Glutamatergic neuron (in vitro differentiated cells): ENCODE measurements at regions not wholly inside any gene's neighbourhood (a gene's known extent, or its start where the extent isn't known, plus 50 kb on each side); places are given as distances from the start of the nearest gene placed in this dataset.

Source experiments
- DNase-seq: peaks from one replicate; pipeline ENCODE4 v3.0.0; 2022
- H3K27ac Mint-ChIP-seq: one replicate; pipeline ENCODE4 v1.8.0; 2020; ENCODE audit warnings: mild to moderate bottlenecking, mixed read lengths, inconsistent platforms; ENCODE audit not compliant: unreplicated experiment
- H3K27me3 Mint-ChIP-seq: one replicate; pipeline ENCODE4 v1.8.0; 2020; ENCODE audit warnings: mild to moderate bottlenecking, moderate library complexity, mixed read lengths, inconsistent platforms; ENCODE audit not compliant: unreplicated experiment
- H3K36me3 Mint-ChIP-seq: one replicate; pipeline ENCODE4 v1.8.0; 2020; ENCODE audit warnings: mild to moderate bottlenecking, mixed read lengths, inconsistent platforms; ENCODE audit not compliant: unreplicated experiment
- H3K4me1 Mint-ChIP-seq: one replicate; pipeline ENCODE4 v1.8.0; 2020; ENCODE audit warnings: mild to moderate bottlenecking, low read depth, mixed read lengths, inconsistent platforms; ENCODE audit not compliant: unreplicated experiment
- H3K4me3 Mint-ChIP-seq: one replicate; pipeline ENCODE4 v1.8.0; 2020; ENCODE audit warnings: mild to moderate bottlenecking, mixed read lengths, inconsistent platforms; ENCODE audit not compliant: unreplicated experiment
- H3K9me3 Mint-ChIP-seq: one replicate; pipeline ENCODE4 v1.8.0; 2020; ENCODE audit warnings: mild to moderate bottlenecking, moderate library complexity, mixed read lengths, inconsistent platforms; ENCODE audit not compliant: unreplicated experiment
- TF ChIP-seq, protein P1 (sequence below): fragments of 200-600 bp; sonication (generic); IDR thresholded peaks from one replicate; pipeline ENCODE4 v1.5.0; 2021; ENCODE audit not compliant: partially characterized antibody, unreplicated experiment

DNA sequence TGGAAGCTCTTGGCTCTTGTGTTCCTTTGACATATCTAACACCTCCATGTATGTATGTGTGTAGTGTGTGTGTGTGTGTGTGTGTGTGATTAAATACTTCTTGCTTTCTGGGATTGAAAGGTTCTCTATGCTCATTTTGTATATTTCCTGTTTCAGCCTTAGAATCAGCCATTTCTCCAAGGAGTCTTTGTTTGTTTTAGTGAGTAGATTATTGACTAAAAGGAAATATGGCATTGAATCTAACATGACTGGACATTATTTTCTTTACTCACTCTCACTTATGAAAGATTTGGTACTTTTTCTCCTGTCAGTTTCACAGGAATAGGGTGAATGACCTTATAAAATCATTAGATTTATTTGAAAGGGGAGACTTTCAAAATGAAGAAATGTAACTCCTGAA lies 413.8 kb upstream of the SLC14A2 start:
- DNase-seq, result no peak
- Mint-ChIP-seq H3K36me3 (no peaks in the 10 kb centered on the region), H3K4me3 (no peak overlapping the region), H3K9me3 (no peaks in the 10 kb centered on the region), H3K27me3 (no peaks in the 10 kb centered on the region), H3K27ac (no peak overlapping the region), H3K4me1 (no peaks in the 10 kb centered on the region)
- TF ChIP-seq, protein P1, sequence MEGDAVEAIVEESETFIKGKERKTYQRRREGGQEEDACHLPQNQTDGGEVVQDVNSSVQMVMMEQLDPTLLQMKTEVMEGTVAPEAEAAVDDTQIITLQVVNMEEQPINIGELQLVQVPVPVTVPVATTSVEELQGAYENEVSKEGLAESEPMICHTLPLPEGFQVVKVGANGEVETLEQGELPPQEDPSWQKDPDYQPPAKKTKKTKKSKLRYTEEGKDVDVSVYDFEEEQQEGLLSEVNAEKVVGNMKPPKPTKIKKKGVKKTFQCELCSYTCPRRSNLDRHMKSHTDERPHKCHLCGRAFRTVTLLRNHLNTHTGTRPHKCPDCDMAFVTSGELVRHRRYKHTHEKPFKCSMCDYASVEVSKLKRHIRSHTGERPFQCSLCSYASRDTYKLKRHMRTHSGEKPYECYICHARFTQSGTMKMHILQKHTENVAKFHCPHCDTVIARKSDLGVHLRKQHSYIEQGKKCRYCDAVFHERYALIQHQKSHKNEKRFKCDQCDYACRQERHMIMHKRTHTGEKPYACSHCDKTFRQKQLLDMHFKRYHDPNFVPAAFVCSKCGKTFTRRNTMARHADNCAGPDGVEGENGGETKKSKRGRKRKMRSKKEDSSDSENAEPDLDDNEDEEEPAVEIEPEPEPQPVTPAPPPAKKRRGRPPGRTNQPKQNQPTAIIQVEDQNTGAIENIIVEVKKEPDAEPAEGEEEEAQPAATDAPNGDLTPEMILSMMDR, result no peak

DNA sequence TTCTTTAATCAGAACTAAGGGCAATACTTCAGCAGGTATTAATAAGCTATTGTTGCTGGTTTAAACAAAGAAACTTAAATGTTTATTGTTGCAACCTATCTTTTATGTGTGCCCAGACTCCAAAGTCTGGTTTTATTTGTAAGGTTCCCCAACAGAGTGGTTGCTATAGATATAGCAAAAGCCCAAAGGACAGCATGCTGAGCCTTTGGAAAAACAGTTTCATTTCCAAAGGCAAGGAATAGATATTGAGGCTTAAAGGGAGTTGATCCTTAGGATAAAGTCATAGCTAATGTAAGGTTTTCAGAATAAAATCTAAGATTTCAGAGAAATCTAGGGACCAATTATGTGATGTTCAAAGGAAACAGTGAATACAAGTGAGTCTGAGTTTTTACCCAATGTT lies 413.2 kb upstream of the SLC14A2 start:
- TF ChIP-seq, protein P1, result no peak
- DNase-seq, result no peak
- Mint-ChIP-seq H3K9me3 (no peaks in the 10 kb centered on the region), H3K4me1 (no peaks in the 10 kb centered on the region), H3K27me3 (no peaks in the 10 kb centered on the region), H3K4me3 (no peak overlapping the region), H3K36me3 (no peaks in the 10 kb centered on the region), H3K27ac (no peak overlapping the region)

DNA sequence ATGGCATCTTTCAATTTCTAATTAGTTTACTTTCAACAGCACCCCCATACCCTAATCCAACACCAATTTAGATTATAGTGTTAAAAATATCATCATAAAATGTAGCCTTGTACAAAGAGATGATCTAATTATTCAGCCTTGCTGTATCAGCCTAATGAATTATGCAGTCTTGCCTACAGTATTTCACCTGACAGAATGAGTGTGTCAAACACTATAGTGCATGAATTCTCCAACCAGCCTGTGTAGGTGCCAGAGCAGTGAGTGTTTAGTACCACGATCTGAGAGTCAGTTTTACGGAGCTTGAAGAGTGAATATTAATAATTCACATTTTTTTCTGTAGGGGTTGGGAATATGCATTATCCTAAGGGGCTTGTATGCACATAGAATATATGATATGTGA lies 411.6 kb upstream of the SLC14A2 start:
- TF ChIP-seq, protein P1, result no peak
- Mint-ChIP-seq H3K27ac (no peak overlapping the region), H3K36me3 (no peaks in the 10 kb centered on the region), H3K4me3 (no peak overlapping the region), H3K27me3 (no peaks in the 10 kb centered on the region), H3K4me1 (no peaks in the 10 kb centered on the region), H3K9me3 (no peaks in the 10 kb centered on the region)
- DNase-seq, result no peak

DNA sequence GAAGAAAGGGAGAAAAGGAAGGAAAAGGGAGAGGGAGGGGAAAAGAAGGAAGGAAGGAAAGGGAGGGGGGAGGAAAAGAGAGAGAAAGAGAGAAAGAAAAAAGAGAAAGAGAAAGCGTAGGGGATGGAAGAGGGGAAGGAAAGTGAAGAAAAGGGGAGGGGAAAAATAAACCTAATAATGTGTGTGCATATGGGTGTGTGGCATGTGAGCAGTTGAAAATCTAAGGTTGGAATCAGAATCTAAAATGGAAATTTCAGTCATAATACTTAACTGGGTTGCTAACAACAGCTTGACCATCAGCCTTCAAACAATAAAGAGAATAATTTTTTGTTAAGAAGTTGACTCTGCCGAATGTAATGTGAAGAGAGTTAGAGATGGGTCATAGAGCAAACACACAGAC lies 407.9 kb upstream of the SLC14A2 start:
- H3K4me3 Mint-ChIP-seq, result no peak overlapping the region
- no peaks in the 10 kb centered on the region for H3K27me3 Mint-ChIP-seq
- TF ChIP-seq, protein P1, result no peak
- no peaks in the 10 kb centered on the region for H3K4me1 Mint-ChIP-seq
- H3K27ac Mint-ChIP-seq, result no peak overlapping the region
- no peak for DNase-seq
- no peaks in the 10 kb centered on the region for H3K36me3 Mint-ChIP-seq
- no peaks in the 10 kb centered on the region for H3K9me3 Mint-ChIP-seq

DNA sequence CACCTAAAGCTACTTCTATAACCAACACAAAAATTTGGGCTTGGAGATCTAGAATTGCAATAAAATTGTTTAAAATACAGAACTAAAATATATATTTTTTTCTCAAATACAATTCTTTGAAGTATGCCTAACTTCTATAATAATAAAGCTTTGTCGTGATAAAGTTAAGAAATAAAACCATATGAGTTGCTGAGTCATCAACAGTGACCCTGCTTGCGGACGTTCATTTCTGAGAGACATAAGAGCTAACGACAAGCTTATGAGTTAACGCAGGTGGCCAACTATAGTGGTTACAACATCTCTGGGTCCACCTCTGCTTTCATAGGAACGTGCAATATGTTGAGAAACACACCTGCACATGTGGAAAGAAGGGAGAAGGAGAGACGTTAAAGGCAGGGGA lies 407.1 kb upstream of the SLC14A2 start:
- Mint-ChIP-seq H3K27ac (no peak overlapping the region), H3K27me3 (no peaks in the 10 kb centered on the region), H3K36me3 (no peaks in the 10 kb centered on the region), H3K4me1 (no peaks in the 10 kb centered on the region), H3K9me3 (peaks cover 2% of the 10 kb centered on the region), H3K4me3 (no peak overlapping the region)
- TF ChIP-seq, protein P1, result no peak
- DNase-seq, result no peak
